RWPE1 (cell line): ENCODE measurements at regions not wholly inside any gene's neighbourhood (a gene's known extent, or its start where the extent isn't known, plus 50 kb on each side); places are given as distances from the start of the nearest gene placed in this dataset.

Source experiments
- CTCF ChIA-PET: fragments of 350-600 bp; sonication (Branson Sonifier 250); formaldehyde crosslinking; extraction: SDS; loops from one replicate; lab custom pipeline; 2021; lab: Yijun Ruan, JAX
- POLR2A ChIA-PET: fragments of 400-600 bp; formaldehyde crosslinking; extraction: SDS; loops from one replicate; lab custom pipeline; 2020; ENCODE audit warnings: antibody characterized with exemption; ENCODE audit not compliant: low non-redundant PET; lab: Yijun Ruan, JAX
- DNase-seq: peaks from one replicate; pipeline ENCODE4 v3.0.0; 2012; ENCODE audit warnings: low spot score
- H3K27ac ChIP-seq: fragments of 450-650 bp; 2 replicates; pipeline ENCODE4 v1.5.1; 2017
- CTCF ChIP-seq: fragments of 450-650 bp; conservative IDR thresholded peaks from 2 replicates; pipeline ENCODE4 v1.5.1; 2017; ENCODE audit warnings: low read depth, mild to moderate bottlenecking

DNA sequence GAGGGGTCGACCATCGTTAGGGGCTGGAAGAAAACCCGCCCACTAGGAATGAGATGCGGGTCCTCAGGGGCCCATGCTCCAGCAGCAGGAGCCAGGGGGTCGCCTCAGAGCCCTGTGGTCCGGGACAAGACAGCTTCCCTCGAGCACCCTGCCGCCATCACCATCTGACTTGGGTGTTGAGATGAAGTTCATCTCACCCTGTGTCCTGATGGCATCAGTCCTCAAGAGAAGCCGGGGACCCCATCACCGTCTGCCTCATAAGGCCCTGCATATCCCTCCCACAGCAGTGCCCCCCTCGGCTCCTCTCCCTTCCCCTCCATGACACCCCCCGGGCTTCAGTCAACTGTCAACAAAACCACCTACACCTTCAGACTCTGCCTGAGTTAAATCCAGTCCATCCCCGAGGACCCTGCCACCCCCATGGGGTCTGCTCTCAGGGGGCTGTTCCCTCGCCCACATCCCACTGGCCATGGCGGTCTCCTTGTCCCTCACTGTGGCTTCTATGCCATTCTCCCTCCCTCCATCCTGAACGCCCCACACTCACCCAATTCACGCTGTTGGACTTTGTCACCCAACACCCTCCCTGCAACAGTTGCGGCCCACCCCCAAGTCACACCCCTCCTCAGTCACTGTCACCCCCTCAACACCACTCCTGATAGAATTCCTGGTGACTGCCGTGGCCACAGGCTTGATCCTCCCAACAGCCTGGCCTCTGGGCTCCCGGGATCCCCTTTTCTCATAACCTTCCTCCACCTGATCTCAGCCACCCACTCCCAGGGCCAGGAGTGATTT lies 87.7 kb upstream of the RTL6 start:
- no peak overlapping the region for H3K27ac ChIP-seq
- no peak for DNase-seq
- TF ChIP-seq CTCF, result no peak
- ChIA-PET POLR2A (no interaction called here), CTCF (interaction anchor here (0.5 kb wide), 1 partner anchor 598 kb away, joined by 7 read pairs; no protein-coding TSS in a partner anchor)

DNA sequence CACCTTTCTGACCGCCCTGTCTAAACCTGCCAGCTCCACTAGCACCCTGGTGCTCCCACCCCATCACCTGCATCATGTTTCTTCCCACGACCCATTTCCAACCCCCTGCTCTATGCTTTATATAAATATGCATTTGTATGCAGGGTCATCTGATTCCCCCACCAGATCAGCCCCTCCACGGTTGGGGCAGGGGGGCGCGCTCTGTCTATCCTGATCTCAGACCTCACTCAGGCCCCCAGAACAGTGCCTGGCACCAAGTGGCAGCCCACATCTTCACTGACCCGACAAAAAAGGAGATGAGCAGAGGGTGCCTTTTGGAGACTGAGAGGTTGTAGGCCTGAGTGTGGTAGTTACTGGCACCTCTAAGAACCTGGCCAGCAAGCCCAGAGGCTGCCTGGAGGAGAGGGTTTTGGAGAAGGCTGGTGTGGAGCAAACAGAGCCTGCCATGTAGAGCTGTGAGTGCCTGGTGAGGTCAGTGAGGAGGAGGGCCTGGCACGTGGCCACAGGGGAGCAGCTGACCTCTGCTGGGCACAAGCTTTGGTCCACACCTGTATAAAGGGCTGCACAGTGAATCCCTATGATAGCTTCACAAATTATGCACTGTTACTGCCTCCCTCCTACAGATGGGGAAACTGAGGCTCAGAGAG lies 86.3 kb upstream of the RTL6 start:
- ChIA-PET CTCF (no interaction called here), POLR2A (no interaction called here)
- DNase-seq, result no peak
- no peak overlapping the region for H3K27ac ChIP-seq
- no peak for TF ChIP-seq CTCF

DNA sequence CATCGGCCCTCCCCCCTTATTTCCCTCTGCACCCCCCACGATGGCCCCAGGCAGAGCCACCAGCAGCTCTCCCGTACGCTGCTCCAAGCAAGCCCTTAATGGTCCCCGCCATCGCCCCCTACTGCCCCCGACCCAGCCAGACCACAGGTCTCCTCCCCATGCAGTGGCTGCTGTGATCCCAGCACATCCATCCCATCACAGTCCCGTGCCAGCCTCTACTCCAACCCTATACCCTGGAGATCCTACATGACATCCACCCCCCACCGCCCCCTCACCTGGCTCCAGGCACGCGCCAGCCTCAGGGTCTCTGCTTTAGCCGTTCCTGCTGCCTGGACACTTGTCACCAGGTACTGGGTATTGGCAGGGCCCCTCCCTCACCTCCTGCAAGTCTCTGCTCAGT lies 85.8 kb upstream of the RTL6 start:
- DNase-seq, result no peak
- H3K27ac ChIP-seq, result no peak overlapping the region
- ChIA-PET POLR2A (no interaction called here), CTCF (no interaction called here)
- TF ChIP-seq CTCF, result no peak

DNA sequence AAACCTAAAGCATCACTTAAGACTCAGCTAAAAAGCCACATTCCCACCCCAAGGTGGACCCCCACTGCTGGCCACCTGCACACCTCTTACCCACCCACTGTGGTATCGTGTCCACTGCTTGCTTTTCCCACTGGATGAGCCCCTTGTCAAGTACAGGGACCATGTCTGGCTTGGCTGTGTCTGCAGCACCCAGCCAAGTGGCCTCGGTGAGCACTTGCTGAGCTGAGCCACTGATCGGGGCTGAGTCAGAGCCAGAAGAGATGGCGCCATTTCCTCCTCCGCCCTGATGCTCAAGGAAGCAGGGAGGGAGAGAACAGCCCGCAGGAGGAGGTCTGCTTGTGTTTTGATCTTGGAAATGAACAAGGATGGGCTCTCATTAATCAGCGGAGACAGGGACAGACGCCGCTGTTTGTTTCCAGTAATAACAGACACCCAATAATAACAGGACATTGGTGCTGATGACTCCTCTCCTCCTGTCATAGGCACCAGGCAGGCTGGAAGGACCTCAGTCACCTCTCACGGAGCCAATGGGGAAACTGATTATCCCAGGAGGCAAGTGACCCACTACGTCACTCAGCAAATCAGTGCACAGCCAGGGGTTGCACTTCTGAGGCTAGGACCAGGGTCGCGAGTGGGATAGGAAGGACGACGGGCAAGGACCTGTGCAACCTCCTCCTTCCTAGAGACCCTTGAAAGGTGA lies 85.2 kb upstream of the RTL6 start:
- ChIA-PET CTCF (no interaction called here), POLR2A (no interaction called here)
- DNase-seq, result peak; percentile 8
- no peak for TF ChIP-seq CTCF
- H3K27ac ChIP-seq, result no peak overlapping the region

GRCh38 chr22:44582016-44582415 lies 84.0 kb upstream of the RTL6 start:
- no peak for TF ChIP-seq CTCF
- H3K27ac ChIP-seq, result no peak overlapping the region
- CTCF ChIA-PET, result no interaction called here
- DNase-seq, result no peak
- POLR2A ChIA-PET, result no interaction called here

DNA sequence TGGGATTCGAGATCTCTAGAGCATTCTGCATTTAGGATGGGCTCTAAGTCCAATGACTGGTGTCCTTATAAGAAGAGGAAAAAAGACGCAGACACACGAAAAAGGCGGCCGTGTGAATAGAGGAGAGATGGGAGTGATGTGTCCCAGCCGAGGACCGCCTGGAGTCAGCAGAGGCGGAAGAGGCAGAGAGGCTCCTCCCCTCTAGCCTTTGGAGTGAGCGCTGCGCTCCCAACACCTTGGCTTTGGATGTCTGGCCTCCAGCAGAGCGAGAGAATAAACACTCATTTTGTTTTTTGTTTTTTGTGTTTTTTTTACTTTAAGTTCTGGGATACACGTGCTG lies 83.0 kb upstream of the RTL6 start:
- POLR2A ChIA-PET, result no interaction called here
- CTCF ChIA-PET, result no interaction called here
- DNase-seq, result no peak
- no peak for TF ChIP-seq CTCF
- H3K27ac ChIP-seq, result no peak overlapping the region
